MCF 10A (cell line): ENCODE measurements at regions not wholly inside any gene's neighbourhood (a gene's known extent, or its start where the extent isn't known, plus 50 kb on each side); places are given as distances from the start of the nearest gene placed in this dataset.

Experiments used
- BruUV-seq: library from RNA; stranded (reverse); fragments of 400-500 nt; replicated peaks from 2 replicates; lab custom pipeline; 2021; lab: Mats Ljungman, UMichigan
- CTCF ChIA-PET: fragments of 300-600 bp; sonication (Branson Sonifier 250); formaldehyde crosslinking; extraction: SDS; loops from one replicate; lab custom pipeline; 2021; ENCODE audit warnings: antibody characterized with exemption, inconsistent platforms; lab: Yijun Ruan, JAX
- POLR2A ChIA-PET: fragments of 300-600, 350-650 bp; sonication (Branson Sonifier 250); formaldehyde crosslinking; extraction: SDS; loops from one replicate; lab custom pipeline; 2020; ENCODE audit warnings: antibody characterized with exemption, inconsistent platforms; lab: Yijun Ruan, JAX
- DNase-seq: peaks from one replicate; pipeline ENCODE4 v3.0.0-alpha.2; 2018; ENCODE audit not compliant: unreplicated experiment
- H3K27ac Mint-ChIP-seq: one replicate; pipeline ENCODE4 v1.8.0; 2022; ENCODE audit warnings: mild to moderate bottlenecking, low read depth, mixed read lengths; ENCODE audit not compliant: unreplicated experiment
- H3K27me3 Mint-ChIP-seq: one replicate; pipeline ENCODE4 v1.8.0; 2022; ENCODE audit warnings: mixed read lengths; ENCODE audit not compliant: insufficient read depth, unreplicated experiment
- H3K36me3 Mint-ChIP-seq: one replicate; pipeline ENCODE4 v1.8.0; 2022; ENCODE audit warnings: mild to moderate bottlenecking, moderate library complexity, mixed read lengths; ENCODE audit not compliant: insufficient read depth, unreplicated experiment
- H3K4me1 Mint-ChIP-seq: one replicate; pipeline ENCODE4 v1.8.0; 2022; ENCODE audit warnings: mixed read lengths; ENCODE audit not compliant: insufficient read depth, unreplicated experiment
- H3K4me3 Mint-ChIP-seq: one replicate; pipeline ENCODE4 v1.8.0; 2022; ENCODE audit warnings: mild to moderate bottlenecking, moderate library complexity, mixed read lengths; ENCODE audit not compliant: unreplicated experiment
- H3K9me3 Mint-ChIP-seq: one replicate; pipeline ENCODE4 v1.8.0; 2022; ENCODE audit warnings: mixed read lengths; ENCODE audit not compliant: unreplicated experiment
- CTCF ChIP-seq: fragments of 200-600 bp; IDR thresholded peaks from one replicate; pipeline ENCODE4 v1.8.0; 2022; ENCODE audit warnings: antibody characterized with exemption, mild to moderate bottlenecking; ENCODE audit not compliant: unreplicated experiment
- intact Hi-C: fragments of 100-400 bp; cut with micrococcal nuclease; formaldehyde crosslinking; loops from 2 replicates; pipeline ENCODE4 v1.14.1; 2022

GRCh38 chr7:64099656-64100531 lies 54.7 kb downstream of the ZNF727 start:
- Mint-ChIP-seq H3K4me1 (no peaks in the 10 kb centered on the region), H3K27me3 (no peaks in the 10 kb centered on the region), H3K9me3 (peaks cover 6% of the 10 kb centered on the region), H3K36me3 (no peaks in the 10 kb centered on the region), H3K27ac (no peak overlapping the region), H3K4me3 (no peak overlapping the region)
- CTCF ChIA-PET: no interaction called here
- BruUV-seq: no TSS peak
- no peak for TF ChIP-seq CTCF
- POLR2A ChIA-PET: no interaction called here
- intact Hi-C loops: no loop called here
- DNase-seq: no peak

GRCh38 chr7:64101126-64101942 lies 56.1 kb downstream of the ZNF727 start:
- Mint-ChIP-seq H3K9me3 (peaks cover 6% of the 10 kb centered on the region), H3K27me3 (no peaks in the 10 kb centered on the region), H3K36me3 (no peaks in the 10 kb centered on the region), H3K4me3 (no peak overlapping the region), H3K4me1 (no peaks in the 10 kb centered on the region), H3K27ac (no peak overlapping the region)
- no peak for DNase-seq
- BruUV-seq: no TSS peak
- TF ChIP-seq CTCF: no peak
- ChIA-PET CTCF (no interaction called here), POLR2A (no interaction called here)
- intact Hi-C loops: no loop called here

- no peaks in the 10 kb centered on the region for H3K4me1 Mint-ChIP-seq
- BruUV-seq: no TSS peak
- intact Hi-C loops: no loop called here
- H3K4me3 Mint-ChIP-seq: no peak overlapping the region
- H3K36me3 Mint-ChIP-seq: no peaks in the 10 kb centered on the region
- no peak for TF ChIP-seq CTCF
- POLR2A ChIA-PET: no interaction called here
- H3K27me3 Mint-ChIP-seq: no peaks in the 10 kb centered on the region
- no peak overlapping the region for H3K27ac Mint-ChIP-seq
- CTCF ChIA-PET: no interaction called here
- no peak for DNase-seq
- peaks cover 6% of the 10 kb centered on the region for H3K9me3 Mint-ChIP-seq
Measured at GRCh38 chr7:64101943-64102655, 56.9 kb downstream of the ZNF727 start.
